ENCODE measurements at regions not wholly inside any gene's neighbourhood (a gene's known extent, or its start where the extent isn't known, plus 50 kb on each side); places are given as distances from the start of the nearest gene placed in this dataset.

DNA sequence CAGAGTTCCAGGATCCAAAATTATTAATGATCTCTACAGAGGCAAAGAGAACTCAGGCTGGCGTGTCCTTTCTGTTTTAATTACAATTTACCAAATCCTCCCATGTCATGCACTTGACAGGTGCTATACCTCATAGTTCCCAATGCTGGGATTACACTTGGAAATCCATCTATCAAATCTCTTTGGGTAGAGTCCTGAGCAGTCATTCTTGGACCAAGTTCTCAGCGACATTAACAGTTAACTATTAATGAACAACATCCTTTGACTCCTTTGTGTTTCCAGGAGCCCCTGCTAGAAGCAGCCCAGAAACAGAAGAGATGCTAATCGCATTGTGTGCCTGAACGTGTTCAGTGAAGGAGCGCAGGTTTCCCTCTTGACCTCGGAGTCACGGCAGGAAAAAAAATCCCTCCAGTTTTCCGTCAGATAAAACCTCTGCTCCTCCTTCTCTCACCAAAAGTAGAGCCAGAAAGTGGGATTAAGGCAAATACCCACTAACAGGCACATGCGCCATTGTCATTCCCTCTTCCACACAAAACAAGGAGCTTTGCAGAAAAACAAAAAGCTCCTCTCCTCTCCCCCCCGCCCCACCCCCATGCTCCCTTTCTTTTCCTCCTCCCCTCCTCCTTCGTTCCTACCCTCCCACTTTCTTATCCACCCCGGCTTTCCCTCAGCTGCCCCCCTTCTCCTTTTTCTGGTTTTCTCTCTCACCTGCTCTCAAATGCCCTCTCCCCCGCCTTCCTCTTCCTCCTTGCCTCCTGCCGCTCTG lies 224.7 kb downstream of the ZIC5 start:
- TF ChIP-seq, protein P1, sequence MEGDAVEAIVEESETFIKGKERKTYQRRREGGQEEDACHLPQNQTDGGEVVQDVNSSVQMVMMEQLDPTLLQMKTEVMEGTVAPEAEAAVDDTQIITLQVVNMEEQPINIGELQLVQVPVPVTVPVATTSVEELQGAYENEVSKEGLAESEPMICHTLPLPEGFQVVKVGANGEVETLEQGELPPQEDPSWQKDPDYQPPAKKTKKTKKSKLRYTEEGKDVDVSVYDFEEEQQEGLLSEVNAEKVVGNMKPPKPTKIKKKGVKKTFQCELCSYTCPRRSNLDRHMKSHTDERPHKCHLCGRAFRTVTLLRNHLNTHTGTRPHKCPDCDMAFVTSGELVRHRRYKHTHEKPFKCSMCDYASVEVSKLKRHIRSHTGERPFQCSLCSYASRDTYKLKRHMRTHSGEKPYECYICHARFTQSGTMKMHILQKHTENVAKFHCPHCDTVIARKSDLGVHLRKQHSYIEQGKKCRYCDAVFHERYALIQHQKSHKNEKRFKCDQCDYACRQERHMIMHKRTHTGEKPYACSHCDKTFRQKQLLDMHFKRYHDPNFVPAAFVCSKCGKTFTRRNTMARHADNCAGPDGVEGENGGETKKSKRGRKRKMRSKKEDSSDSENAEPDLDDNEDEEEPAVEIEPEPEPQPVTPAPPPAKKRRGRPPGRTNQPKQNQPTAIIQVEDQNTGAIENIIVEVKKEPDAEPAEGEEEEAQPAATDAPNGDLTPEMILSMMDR (IDR thresholded peaks at IDR 0.05): no peak
- TF ChIP-seq POLR2A (IDR thresholded peaks at IDR 0.05): no peak
